ENCODE measurements at regions not wholly inside any gene's neighbourhood (a gene's known extent, or its start where the extent isn't known, plus 50 kb on each side); places are given as distances from the start of the nearest gene placed in this dataset.

DNA sequence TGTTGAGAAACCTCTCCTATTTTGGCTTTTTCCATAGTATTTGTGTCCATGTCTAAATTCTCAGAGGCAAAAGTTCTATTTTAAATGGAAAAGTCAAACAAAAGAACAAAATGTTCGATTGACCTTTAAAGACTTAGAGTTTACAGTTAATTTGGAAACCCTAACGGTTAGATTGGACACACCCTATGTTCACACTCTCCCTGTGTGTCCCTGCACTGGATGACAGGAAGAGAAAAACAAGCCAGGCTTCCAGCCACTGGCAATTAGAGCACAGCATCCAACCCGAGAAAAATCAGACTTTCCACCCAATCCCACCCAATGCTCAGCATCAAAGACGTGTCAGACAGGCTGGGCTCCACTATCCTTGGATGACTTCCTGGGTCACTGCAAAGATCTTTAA is 241.3 kb downstream of the TBXT start:
- Histone ChIP-seq H3K27ac (ENCODE audit: insufficient read depth, low read length) (no peak overlapping the region), H3K9me1 (ENCODE audit: insufficient read depth, low read length) (peaks cover 3% of the 10 kb centered on the region; the same call in 1 of the 2 replicates), H2AK9ac (replicated peaks; ENCODE audit: low read depth, low read length, poor library complexity) (no peak overlapping the region), H3K4ac (ENCODE audit: low read depth, low read length) (no peak overlapping the region), H3K18ac (ENCODE audit: low read depth, low read length) (no peak overlapping the region), H3K9me3 (ENCODE audit: control insufficient read depth, insufficient read depth, low read length) (no peaks in the 10 kb centered on the region), H3K4me2 (ENCODE audit: low read depth, low read length) (no peak overlapping the region), H3K27me3 (ENCODE audit: control insufficient read depth, insufficient read depth, low read length) (no peaks in the 10 kb centered on the region), H3K23ac (ENCODE audit: low read depth, low read length) (no peak overlapping the region), H2BK5ac (ENCODE audit: low read depth, low read length, poor library complexity, severe bottlenecking) (no peak overlapping the region), H3K14ac (replicated peaks; ENCODE audit: low read depth, low read length) (no peak overlapping the region), H4K5ac (ENCODE audit: low read depth, low read length) (no peak overlapping the region), H3K36me3 (ENCODE audit: control insufficient read depth, insufficient read depth, low read length) (peaks cover 17% of the 10 kb centered on the region), H4K20me1 (ENCODE audit: insufficient read depth, low read length) (no peaks in the 10 kb centered on the region; the same call in 1 of the 2 replicates), H2BK20ac (ENCODE audit: low read depth, low read length) (no peak overlapping the region), H3K79me1 (ENCODE audit: low read depth in 1 of 2, low read length in 2 of 2) (no peaks in the 10 kb centered on the region; a peak in 1 of 4 replicates), H3K4me3 (ENCODE audit: insufficient read depth, low read depth, low read length) (no peak overlapping the region), H2BK15ac (ENCODE audit: low read depth, low read length) (no peak overlapping the region), H2BK120ac (ENCODE audit: low read depth, low read length) (no peak overlapping the region), H4K8ac (ENCODE audit: low read depth in 2 of 2, low read length in 2 of 2) (no peak overlapping the region), H4K91ac (ENCODE audit: insufficient read depth, low read depth, low read length) (no peak overlapping the region), H3K56ac (ENCODE audit: extremely low read depth, insufficient read depth, low read length) (no peak overlapping the region), H3K9ac (ENCODE audit: low read depth, low read length) (no peak overlapping the region), H2AK5ac (ENCODE audit: low read depth, low read length) (no peak overlapping the region), H3K4me1 (ENCODE audit: control insufficient read depth, insufficient read depth, low read length) (peaks cover 17% of the 10 kb centered on the region), H2AFZ (replicated peaks; ENCODE audit: low read length, poor library complexity) (no peak overlapping the region)
- ChIA-PET POLR2A (ENCODE audit: unreplicated experiment) (no interaction called here), CTCF (no interaction called here)
- WGBS, 2 experiments (ENCODE audit: extremely low coverage in 2 of 2, insufficient read length in 1 of 2): no CpG with 5 or more reads among the region's 4 CpGs
- BruUV-seq (replicated peaks): no TSS peak
- DNase-seq: no peak
- no peak for ATAC-seq (ENCODE audit: low read depth)
- dilution Hi-C loops (cut with HindIII; ENCODE audit: low sequenced_read_pairs, unreplicated experiment) (no loop called here), in situ Hi-C loops (cut with MboI; ENCODE audit: low sequenced_read_pairs) (no loop called here), intact Hi-C loops (cut with micrococcal nuclease) (no loop called here)
- no peak for TF ChIP-seq POLR2A (IDR thresholded peaks at IDR 0.05; ENCODE audit: low read depth, low read length)
- TF ChIP-seq NFE2L2 (IDR thresholded peaks at IDR 0.05; ENCODE audit: low read depth, low read length): no peak
- no peak for TF ChIP-seq MXI1 (IDR thresholded peaks at IDR 0.05; ENCODE audit: borderline replicate concordance, low read depth, low read length)
- no peak for TF ChIP-seq RFX5 (IDR thresholded peaks at IDR 0.05; ENCODE audit: low read depth, low read length)
- TF ChIP-seq, protein P1, sequence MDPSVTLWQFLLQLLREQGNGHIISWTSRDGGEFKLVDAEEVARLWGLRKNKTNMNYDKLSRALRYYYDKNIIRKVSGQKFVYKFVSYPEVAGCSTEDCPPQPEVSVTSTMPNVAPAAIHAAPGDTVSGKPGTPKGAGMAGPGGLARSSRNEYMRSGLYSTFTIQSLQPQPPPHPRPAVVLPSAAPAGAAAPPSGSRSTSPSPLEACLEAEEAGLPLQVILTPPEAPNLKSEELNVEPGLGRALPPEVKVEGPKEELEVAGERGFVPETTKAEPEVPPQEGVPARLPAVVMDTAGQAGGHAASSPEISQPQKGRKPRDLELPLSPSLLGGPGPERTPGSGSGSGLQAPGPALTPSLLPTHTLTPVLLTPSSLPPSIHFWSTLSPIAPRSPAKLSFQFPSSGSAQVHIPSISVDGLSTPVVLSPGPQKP (IDR thresholded peaks at IDR 0.05; ENCODE audit: borderline replicate concordance, low read depth, low read length): no peak
